GM19452 (cell line): ENCODE measurements at regions not wholly inside any gene's neighbourhood (a gene's known extent, or its start where the extent isn't known, plus 50 kb on each side); places are given as distances from the start of the nearest gene placed in this dataset.

Experiments used
- ATAC-seq: cut with Tn5 transposase; IDR thresholded peaks from one replicate; pipeline ENCODE4 v1.9.1; 2021; ENCODE audit not compliant: unreplicated experiment

DNA sequence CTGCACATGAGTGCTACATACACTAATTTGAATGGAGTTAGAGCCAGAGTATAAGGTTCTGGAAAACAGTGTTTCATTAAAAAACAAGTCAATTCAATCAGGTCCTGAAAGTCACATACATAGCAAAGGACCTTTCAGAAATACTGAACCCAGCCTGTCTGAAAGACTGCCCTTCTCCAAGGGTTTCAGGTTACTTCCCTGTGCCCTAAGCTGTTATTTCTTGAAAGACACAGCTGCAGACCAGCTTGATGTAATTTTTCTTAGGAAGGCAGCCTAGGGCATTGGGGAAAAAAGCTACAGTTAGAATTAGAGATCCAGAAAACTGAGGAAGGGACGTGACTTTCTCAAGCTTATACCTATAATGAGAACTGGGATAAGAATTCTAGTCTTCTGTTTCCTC is 155.9 kb upstream of the MAOA start:
- no peak for ATAC-seq

DNA sequence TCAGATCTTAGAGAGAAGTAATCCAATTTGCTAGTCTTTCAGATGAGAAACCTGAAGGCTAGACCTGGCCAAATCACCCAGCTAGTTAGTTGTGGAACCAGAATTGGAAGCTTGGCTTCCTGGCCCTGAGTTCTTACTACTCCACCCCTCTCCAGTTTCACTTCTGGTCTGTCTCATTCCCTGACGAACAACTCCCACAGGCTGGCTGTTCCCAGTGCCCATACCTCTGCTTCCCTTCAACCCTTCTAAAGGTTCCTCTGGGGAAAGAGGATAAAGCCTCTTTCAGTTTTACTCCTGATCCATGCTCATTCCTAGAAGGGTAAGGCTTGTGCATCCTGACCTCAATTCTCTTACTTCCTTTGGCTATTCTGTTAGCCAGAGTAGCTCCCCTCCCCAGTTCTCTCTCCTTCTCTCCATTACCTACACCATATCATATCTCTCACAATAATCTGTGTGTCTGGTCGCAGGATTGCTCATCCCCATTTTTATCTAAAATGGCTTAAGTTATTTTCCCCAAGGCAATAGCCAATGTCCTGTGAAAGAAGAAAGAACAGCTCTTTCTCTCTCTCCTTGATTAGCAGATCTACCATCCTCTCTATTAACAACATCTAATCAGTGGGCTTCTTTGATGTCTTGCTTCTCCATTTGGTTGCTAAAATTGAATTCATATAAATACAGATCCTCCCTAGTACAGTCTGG is 155.0 kb upstream of the MAOA start:
- no peak for ATAC-seq

DNA sequence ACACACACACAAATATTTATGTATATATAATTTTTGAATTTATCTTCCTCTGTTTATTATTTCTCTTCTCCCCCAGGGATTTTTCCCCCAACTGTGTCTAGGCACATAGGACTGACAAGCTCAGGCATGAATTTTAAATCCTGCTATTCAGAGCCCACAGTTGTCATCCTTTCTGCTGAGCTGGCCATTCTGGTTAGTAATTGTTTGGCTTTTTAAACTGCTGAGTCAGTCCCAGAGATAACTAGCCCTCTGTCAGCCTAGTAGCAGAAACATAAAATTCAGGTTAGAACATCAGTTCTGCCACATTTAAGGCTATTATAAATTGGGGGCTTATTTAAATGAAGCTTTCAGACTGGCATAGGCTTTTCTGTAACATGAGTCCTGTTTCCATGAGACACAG is 151.7 kb upstream of the MAOA start:
- no peak for ATAC-seq

DNA sequence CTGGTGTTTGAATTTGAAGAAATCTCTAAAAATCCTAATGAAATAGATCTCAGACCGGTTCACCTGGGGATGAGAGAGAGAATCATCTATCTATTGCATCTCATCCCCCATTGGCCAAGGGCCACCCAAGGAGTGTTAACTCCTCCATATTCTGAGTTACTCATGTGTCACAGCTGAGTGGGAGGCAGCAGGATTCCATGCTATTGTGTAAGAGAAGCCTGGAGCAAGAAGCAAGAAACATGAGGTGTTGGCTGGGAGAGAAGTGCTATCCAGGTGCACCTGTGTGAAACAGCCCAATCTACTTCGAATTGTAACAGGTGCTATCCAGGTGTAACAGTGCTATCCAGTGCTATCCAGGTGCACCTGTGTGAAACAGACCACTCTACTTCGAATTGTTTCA is 150.3 kb upstream of the MAOA start:
- no peak for ATAC-seq

DNA sequence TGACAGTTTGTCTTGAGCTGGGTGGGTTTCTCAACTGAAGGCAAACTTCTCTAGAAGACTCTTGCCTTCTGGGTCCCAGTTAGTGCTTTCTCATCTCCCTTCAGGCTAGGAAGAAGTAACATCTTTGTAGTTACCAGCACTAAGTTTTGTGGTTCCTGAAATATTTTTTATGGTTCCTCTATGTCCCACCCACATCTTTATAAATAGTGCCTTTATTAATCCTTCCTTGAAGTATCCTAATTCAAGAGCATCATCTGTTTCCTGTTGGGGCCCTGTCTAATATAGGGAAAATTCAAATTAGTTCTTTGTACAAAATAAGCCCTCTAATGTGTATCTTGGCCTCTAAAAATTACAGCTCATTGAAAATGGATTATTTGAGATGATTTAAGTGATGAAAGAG is 147.4 kb upstream of the MAOA start:
- no peak for ATAC-seq

DNA sequence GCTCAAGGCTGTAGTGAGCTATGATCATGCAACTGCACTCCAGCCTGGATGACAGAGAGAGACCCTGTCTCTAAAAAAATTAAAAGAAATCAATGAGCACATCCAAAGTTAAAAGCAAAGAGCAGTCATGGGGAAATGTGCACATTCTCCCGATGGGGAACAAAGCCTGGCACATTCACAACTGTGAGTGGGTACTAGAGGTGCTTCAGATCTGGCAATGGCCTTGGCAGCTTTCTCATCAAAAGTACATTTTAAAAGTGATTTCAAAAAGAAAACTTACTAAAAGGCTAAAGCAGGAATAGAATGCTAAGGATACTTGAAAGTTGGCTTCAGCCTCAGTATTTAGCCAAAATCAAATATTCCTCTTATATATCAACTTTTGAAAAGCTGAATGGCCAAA is 145.9 kb upstream of the MAOA start:
- ATAC-seq: no peak

DNA sequence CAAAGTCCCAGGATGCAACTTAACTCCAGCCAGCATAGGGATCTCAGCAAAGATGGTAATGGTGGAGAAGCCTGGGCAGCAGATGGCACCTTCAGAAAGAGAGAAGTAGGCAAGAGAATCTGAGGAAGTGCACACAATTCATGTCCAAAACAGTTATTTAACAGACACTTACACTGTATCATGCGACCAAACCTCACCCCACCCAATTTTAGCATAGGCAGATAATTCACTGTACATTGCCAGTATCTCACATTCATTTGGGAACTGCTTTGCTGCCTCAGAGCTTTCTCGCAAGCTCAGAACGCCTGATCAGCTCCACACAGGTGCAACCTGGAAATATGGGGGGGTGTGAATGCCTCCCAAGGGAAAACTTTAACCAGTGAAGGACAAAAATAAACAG is 143.0 kb upstream of the MAOA start:
- ATAC-seq: no peak

DNA sequence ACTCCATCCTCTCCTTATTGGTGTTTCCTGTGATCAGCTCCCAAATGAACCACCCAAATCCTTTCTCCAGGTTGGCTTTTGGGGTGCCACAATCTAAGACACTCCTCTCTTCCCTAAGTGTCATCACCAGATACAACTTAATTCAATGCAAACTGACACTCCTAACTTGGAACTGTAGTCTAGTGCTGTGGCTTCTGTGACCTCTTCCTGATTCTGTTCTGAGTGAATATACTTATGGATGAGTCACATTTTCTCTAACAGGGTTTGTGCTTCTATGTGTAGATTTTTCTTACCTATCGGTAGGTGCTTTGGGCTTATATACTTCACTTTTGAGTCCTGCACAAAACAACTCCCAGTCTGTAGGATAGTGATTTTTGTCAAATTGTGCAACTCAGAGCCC is 141.3 kb upstream of the MAOA start:
- no peak for ATAC-seq

DNA sequence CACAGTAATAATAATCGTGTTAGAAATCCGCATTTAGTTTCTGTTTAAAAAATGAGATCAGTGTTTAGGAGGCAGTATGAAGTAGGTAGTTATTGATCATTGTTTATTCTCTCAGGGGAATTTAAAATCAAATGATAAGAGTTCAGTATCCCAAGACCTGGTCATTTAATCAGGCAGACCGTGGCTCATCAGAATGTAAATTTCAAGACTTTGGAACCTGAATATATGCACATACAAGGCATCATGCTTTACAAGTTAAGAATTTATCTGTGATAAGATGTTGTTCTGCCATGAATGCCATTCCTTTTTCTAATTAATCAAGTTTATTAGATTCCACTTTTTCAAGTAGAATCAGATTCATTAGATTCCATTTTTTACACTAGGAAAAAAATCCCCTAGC is 133.5 kb upstream of the MAOA start:
- no peak for ATAC-seq

DNA sequence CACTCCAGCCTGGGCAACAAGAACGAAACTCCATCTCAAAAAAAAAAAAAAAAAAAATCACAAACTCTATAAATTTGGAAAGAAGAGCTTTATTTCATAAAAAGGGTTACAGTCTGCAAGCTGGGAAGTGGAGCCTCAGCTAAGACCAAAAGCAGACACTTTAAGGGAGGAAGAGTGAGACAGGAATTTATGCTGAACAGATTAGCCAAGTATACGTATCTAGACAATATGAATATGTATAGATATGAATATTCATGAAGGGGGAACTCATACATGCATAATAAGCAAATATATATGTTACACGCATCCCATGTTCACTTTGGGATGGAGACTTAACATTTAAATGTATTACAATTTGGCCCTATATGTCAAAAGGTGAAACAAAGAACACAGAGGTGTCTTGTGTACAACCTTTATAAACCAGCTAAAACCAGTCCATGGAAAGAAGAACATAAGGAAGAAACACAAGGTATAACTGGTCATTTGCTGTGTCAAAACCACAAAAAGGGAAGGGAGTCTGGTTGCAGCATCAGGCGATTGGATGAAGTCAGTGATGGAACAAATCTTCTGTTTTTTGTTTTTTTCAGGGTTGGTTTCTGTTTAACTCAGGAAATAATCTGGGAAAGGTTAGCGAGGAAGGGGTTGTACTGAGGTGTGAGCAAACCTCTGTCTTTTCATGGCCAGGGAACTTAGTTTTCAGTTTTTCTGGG is 130.0 kb upstream of the MAOA start:
- no peak for ATAC-seq

DNA sequence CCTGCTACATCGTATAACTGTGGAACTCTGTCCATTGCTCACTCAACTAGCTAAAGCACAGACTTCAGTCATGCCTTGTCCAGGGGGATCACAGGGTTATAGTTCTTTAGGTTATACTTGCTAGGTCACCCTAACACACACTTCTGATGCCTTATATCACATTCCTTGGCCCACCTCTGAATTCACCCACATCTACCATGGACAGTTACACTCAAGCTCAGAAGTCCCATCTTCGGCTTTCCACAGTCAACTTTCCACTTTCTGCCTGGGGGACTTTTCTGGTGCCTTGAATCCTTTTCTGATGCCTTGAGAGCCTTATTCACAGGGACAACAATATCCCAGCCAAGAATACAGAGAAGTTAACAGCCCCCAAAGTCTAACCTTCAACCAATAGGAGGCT is 129.2 kb upstream of the MAOA start:
- ATAC-seq: no peak

DNA sequence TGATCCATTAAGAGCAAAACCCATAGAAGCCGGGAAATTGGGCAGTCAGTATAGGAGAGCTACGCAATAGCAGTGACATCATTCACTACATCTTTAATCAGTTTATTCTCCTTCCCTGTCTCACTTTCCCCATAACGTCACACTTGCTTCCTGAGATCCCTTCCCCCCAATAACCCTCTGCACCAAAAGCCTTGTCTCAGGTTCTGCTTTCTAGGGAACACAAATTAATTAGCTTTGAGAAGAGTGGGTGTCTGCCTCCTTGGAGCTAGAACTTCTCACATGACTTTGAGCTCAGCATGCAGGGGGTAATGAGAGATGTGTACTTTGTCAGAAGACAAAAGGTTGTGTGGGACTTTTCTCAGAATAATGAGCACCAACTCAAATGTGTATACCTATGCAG is 128.3 kb upstream of the MAOA start:
- ATAC-seq: no peak

DNA sequence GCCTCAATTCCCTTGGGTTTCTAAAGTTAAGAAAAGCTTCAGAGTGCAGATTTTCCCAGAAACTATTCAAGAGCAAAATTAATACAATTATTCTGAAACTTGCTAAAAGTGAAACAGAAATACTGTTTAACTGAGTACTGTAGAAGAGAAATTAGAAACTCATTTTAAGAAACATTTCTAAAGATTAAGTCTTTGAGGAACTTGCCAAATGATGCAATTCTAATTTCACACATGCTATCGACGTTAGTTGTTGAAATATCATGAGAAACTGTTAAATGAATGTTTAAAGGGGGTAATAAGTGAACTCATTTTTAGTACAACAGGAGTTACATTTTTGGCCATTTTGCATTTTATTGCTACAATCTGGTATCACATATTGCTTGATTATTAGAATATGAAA is 125.3 kb upstream of the MAOA start:
- ATAC-seq: no peak

DNA sequence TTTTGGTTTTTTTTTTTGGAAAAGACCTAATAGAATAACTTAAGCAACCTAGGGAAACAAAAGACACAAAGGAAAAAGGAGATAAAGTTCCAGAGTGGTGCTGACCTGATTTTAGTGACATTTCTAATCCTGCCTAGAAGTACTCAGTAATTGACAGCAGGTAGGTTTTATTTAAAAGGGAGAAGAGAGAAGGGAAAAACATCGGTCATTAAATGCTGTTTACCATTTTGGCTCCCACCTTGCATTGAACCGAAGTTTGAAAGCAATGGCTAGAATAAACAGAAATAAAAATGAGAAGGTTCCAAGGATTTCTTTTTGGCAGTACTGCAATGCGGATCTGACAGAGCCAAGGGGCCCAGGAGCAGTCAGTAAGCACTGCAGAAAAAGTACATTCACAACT is 115.8 kb upstream of the MAOA start:
- ATAC-seq: no peak

DNA sequence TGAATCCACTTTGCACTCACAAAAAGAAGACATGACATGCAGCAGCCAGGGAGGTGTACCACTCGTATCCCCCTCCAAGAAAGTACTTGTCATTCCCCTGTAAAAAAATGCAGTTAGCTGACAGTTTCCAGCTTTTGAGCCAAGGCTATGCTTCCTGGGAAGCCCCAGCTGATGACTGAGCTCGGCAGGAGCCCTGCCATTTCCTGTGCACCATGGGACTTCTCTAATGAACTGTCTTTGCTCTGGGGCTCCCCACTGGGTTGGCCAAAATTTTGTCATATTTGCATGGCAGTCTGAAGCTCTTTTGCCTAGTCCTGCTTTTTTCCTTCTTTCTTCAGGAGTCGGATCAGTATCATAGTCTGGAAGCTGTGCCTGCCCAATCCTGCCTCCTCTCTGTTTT is 104.5 kb upstream of the MAOA start:
- ATAC-seq: no peak

DNA sequence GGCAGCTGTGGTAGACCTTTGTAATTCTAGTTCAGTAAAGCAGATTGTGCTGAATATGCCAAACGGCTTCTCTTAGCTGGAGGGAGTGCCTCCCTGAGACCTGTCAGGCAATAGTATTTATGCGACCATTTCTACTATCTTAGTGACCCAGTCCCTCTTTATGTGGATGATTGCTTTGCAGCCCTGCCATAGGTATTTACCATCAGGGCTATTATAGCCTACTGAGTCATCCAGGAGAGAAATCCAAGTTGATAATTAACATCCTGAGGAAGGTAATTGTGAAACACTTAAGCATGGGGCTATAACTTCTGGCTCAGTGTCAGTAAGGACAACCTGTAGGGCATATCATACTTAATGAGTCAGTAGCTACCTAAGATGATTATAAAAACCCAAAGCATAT is 103.9 kb upstream of the MAOA start:
- ATAC-seq: no peak

DNA sequence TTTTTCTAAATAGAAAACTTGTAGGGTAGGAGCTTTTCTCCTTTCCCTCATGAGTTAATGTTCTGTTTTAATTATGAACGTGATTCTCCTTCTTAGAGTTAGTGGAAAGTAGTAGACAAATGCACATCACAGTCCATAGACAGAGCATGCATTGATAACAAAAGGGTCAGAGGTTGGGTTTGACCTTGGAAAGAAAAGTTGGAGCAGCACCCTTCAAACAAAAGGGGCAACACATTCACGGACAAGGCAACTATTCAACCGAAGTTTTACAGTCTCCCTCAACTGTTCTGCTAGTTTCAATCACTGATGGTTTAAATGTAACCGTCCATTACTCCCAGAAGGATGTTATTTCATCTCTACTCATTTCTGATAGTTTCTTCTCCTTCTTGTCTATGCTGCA is 103.4 kb upstream of the MAOA start:
- no peak for ATAC-seq

DNA sequence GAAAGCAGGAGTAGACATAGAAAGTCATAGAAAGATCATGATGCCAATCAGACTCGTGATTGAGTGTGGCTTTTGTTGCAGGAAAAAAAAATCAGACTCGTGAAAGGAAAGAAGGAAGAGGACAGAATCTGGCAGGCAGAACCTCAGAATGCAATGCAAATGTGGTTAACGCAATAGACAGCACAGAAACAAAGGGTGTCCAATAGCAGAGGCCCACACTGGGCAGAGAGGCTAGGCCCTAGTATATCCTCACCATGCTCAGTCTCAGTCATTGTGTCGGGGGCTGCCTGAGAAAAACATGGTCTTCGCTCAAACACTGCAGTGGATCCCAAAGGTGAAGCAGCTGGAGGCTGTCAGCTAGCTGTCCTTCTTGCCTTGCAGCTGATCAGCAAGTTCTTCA is 102.8 kb upstream of the MAOA start:
- ATAC-seq: no peak

DNA sequence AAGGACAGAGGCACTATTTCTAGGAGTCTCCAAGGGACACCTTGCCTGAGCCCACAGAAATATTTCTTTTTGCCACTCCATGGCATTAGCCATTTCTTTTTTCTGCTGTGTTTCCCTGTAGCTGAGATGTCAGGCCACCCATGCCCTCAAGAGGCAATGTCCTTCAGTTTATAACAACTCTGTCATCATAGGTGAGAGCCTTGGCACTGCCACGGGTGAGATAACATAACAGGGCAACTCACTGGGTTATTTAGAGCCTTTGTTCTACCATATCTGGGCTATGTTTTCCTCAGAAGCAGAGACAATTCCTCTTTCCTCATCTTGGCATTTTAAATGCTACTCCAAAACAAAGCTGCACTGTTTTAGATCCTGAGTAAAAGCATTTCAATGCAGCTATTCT is 99.9 kb upstream of the MAOA start:
- ATAC-seq: no peak

DNA sequence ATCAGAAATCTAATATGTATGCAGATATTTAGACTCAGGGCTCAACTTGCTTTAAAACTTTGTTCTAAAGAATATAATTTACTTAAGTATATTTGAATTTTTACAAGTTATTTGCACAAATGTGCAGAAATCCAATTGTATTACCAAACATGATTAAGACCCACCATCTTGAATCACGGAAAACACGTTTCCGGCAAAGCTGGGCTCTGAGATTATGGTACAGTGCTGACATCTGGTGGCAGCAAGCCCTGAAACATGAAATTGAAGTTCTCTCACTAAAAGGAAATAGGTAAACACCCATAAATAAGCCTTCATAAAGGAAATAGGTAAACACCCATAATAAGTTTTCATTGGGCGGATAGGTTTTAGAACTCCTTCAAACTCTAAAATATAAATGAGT is 98.3 kb upstream of the MAOA start:
- ATAC-seq: no peak

DNA sequence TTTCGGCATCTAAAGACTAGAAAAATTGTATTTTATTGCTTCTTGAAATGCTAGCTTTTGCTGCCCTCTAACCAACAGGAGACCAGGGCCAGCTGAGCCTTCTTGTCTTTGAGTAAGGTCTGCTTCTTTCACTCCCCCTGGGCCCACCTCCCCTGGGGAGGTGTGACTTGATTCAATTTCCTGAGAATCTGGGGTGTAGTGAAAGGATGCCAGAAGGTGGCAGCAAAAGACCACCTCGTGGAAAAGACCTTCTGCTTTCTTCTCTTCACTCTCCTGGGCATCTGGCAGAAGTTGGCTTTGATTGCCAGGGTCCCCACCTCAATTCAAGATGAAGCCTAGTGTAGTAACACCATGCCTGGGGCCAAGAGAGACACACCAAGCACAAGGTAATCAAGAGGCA is 96.5 kb upstream of the MAOA start:
- ATAC-seq: no peak

DNA sequence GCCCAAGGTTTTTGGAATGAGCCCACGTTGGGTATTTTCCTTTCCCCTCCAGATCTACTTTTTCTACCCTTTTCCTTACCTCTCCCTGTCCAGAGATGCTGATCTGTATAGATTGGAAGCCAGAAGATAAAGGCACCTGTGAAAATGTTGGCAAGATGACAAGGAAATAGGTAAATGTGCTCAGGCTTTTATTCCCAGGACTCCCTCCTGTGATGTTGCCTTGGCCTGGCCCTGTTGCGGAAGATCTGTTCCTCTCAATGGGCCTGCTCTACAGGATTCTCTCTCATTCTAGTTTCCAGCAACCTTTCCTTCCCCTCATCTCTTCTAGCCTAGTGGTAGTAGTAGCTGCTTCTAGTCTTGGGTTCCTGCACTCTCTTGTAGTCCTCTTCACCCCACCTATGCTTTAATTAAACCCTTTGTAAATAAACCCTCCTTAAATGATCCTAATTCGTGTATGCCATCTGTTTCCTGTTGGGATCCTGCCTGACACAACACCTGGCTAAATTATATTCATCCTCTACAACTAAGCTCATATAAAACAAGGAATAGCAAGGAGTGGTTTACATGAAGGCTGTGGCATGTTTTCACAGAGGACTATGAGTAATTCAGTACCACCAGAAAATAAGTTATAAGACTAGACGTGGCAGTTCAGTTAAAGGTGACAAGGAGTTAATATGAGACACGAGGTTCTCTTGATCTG is 95.7 kb upstream of the MAOA start:
- no peak for ATAC-seq
